Bronchial epithelial cell (primary cell): ENCODE measurements at regions not wholly inside any gene's neighbourhood (a gene's known extent, or its start where the extent isn't known, plus 50 kb on each side); places are given as distances from the start of the nearest gene placed in this dataset.

Source experiments
- DNase-seq: peaks from one replicate; pipeline ENCODE4 v3.0.0-alpha.2; 2010; ENCODE audit warnings: low read depth
- FAIRE-seq: peaks from 2 replicates; lab custom pipeline; 2011; peaks lifted over from hg19 to GRCh38; lab: Jason Lieb, UNC
- H3K27me3 ChIP-seq: 2 replicates; pipeline ENCODE4 v1.5.1; 2011; ENCODE audit warnings: low read length; ENCODE audit not compliant: control insufficient read depth, insufficient read depth
- H3K36me3 ChIP-seq: 2 replicates; pipeline ENCODE4 v1.5.1; 2011; ENCODE audit warnings: low read length; ENCODE audit not compliant: control insufficient read depth, insufficient read depth
- H3K4me3 ChIP-seq: 2 replicates; pipeline ENCODE4 v1.5.1; 2011; ENCODE audit warnings: mild to moderate bottlenecking, low read depth, low read length, control low read depth
- CTCF ChIP-seq: IDR thresholded peaks from 2 replicates; pipeline ENCODE4 v1.5.1; 2011; ENCODE audit warnings: mild to moderate bottlenecking, moderate library complexity, low read length, control low read depth, inconsistent platforms; ENCODE audit not compliant: insufficient read depth, severe bottlenecking

- Histone ChIP-seq H3K4me3 (no peak overlapping the region), H3K36me3 (no peaks in the 10 kb centered on the region), H3K27me3 (no peaks in the 10 kb centered on the region)
- DNase-seq (no peak), FAIRE-seq (no peak)
- TF ChIP-seq CTCF = no peak
These were observed 253.6 kb downstream of the INHBA start for GRCh38 chr7:41449286-41449685.

GRCh38 chr7:41448104-41448503, 254.8 kb downstream of the INHBA start:
- no peaks in the 10 kb centered on the region for H3K27me3 ChIP-seq
- DNase-seq (no peak), FAIRE-seq (no peak)
- no peaks in the 10 kb centered on the region for H3K36me3 ChIP-seq
- no peak overlapping the region for H3K4me3 ChIP-seq
- no peak for TF ChIP-seq CTCF

GRCh38 chr7:41447450-41448042, 255.3 kb downstream of the INHBA start:
- no peak for TF ChIP-seq CTCF
- Histone ChIP-seq H3K27me3 (no peaks in the 10 kb centered on the region), H3K4me3 (no peak overlapping the region), H3K36me3 (no peaks in the 10 kb centered on the region)
- no peak for FAIRE-seq
- no peak for DNase-seq

- DNase-seq (no peak), FAIRE-seq (no peak)
- TF ChIP-seq CTCF = no peak
- H3K36me3 ChIP-seq = no peaks in the 10 kb centered on the region
- H3K27me3 ChIP-seq = no peaks in the 10 kb centered on the region
- H3K4me3 ChIP-seq = no peak overlapping the region
These were observed 256.1 kb downstream of the INHBA start for GRCh38 chr7:41446606-41447449.

- TF ChIP-seq CTCF = no peak
These were observed 256.9 kb downstream of the INHBA start for GRCh38 chr7:41445946-41446345.

More at GRCh38 chr7:41445946-41446345, 256.9 kb downstream of the INHBA start:
- FAIRE-seq (no peak), DNase-seq (no peak)
- no peaks in the 10 kb centered on the region for H3K36me3 ChIP-seq
- H3K4me3 ChIP-seq = no peak overlapping the region
- no peaks in the 10 kb centered on the region for H3K27me3 ChIP-seq
